RWPE2 (cell line): ENCODE measurements at regions not wholly inside any gene's neighbourhood (a gene's known extent, or its start where the extent isn't known, plus 50 kb on each side); places are given as distances from the start of the nearest gene placed in this dataset.

Source experiments
- ATAC-seq: fragments of 200-7000 bp; cut with Tn5 transposase; 3 replicates; pipeline ENCODE4 v1.9.1; 2021; ENCODE audit warnings: low read depth
- DNase-seq: peaks from one replicate; pipeline ENCODE4 v3.0.0-alpha.2; 2020; ENCODE audit warnings: low spot score
- H3K27ac ChIP-seq: fragments of 450-650 bp; 2 replicates; pipeline ENCODE4 v1.5.1; 2017; ENCODE audit warnings: mild to moderate bottlenecking; ENCODE audit not compliant: poor library complexity, severe bottlenecking
- H3K27me3 ChIP-seq: fragments of 250-450 bp; sonication (Bioruptor Pico); 2 replicates; pipeline ENCODE4 v1.5.1; 2021; ENCODE audit warnings: mild to moderate bottlenecking, moderate library complexity; ENCODE audit not compliant: insufficient read depth, poor library complexity, severe bottlenecking
- H3K36me3 ChIP-seq: fragments of 250-450 bp; sonication (Bioruptor Pico); 2 replicates; pipeline ENCODE4 v1.5.1; 2020; ENCODE audit warnings: low read depth, mild to moderate bottlenecking, moderate library complexity
- H3K4me1 ChIP-seq: fragments of 250-450 bp; sonication (Bioruptor Pico); 2 replicates; pipeline ENCODE4 v1.5.1; 2021; ENCODE audit warnings: mild to moderate bottlenecking, moderate library complexity; ENCODE audit not compliant: insufficient read depth, poor library complexity, severe bottlenecking
- H3K4me3 ChIP-seq: fragments of 250-450 bp; sonication (Bioruptor Pico); 2 replicates; pipeline ENCODE4 v1.5.1; 2021; ENCODE audit warnings: mild to moderate bottlenecking, moderate library complexity; ENCODE audit not compliant: severe bottlenecking
- H3K9me3 ChIP-seq: fragments of 250-450 bp; sonication (Bioruptor Pico); 2 replicates; pipeline ENCODE4 v1.5.1; 2021; ENCODE audit warnings: mild to moderate bottlenecking, moderate library complexity; ENCODE audit not compliant: severe bottlenecking
- TF ChIP-seq, protein P1 (sequence below): fragments of 450-650 bp; IDR thresholded peaks from one replicate; pipeline ENCODE4 v1.5.1; 2017; ENCODE audit warnings: mild to moderate bottlenecking, moderate library complexity; ENCODE audit not compliant: poor library complexity, severe bottlenecking

DNA sequence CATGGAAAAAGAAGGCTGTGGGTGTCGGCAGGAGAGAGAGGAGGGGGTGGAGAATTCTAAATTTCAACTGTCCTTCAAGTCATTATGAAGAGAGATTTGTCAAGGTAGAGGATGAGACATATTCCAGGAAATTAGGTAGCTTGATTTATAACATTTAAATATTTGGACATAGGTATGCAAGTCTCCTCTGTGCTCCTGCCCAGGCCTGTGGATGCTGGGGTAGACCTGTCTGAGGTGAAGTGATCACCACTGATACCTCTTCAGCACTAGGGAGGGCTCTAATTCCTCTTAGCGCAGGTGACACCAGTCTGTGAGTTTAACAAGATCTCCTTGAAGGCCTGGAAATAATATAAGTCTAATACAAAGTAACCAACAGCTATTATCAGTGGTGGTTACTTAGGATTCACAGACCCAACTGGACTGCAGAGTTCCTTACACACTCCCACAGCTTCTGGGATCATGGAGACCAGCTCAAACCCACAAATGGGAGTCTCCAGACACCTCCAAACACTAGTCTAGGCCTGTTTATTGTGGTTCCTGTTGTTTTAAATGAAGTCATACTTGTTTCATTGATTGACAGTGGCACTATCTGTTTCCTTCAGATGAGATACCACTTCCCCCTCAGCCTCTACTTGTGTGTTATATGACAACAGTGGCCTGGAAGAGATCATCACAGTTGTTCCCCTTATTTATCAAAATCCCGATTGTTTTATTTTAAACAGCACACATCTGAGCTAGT, 104.1 kb upstream of the ITPRID2 start:
- Histone ChIP-seq H3K36me3 (no peaks in the 10 kb centered on the region), H3K9me3 (no peaks in the 10 kb centered on the region), H3K27ac (peak overlapping the region; percentile 92), H3K27me3 (no peaks in the 10 kb centered on the region), H3K4me3 (no peak overlapping the region), H3K4me1 (peaks cover 73% of the 10 kb centered on the region)
- DNase-seq, result no peak
- no peak for ATAC-seq
- TF ChIP-seq, protein P1, sequence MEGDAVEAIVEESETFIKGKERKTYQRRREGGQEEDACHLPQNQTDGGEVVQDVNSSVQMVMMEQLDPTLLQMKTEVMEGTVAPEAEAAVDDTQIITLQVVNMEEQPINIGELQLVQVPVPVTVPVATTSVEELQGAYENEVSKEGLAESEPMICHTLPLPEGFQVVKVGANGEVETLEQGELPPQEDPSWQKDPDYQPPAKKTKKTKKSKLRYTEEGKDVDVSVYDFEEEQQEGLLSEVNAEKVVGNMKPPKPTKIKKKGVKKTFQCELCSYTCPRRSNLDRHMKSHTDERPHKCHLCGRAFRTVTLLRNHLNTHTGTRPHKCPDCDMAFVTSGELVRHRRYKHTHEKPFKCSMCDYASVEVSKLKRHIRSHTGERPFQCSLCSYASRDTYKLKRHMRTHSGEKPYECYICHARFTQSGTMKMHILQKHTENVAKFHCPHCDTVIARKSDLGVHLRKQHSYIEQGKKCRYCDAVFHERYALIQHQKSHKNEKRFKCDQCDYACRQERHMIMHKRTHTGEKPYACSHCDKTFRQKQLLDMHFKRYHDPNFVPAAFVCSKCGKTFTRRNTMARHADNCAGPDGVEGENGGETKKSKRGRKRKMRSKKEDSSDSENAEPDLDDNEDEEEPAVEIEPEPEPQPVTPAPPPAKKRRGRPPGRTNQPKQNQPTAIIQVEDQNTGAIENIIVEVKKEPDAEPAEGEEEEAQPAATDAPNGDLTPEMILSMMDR, result no peak

DNA sequence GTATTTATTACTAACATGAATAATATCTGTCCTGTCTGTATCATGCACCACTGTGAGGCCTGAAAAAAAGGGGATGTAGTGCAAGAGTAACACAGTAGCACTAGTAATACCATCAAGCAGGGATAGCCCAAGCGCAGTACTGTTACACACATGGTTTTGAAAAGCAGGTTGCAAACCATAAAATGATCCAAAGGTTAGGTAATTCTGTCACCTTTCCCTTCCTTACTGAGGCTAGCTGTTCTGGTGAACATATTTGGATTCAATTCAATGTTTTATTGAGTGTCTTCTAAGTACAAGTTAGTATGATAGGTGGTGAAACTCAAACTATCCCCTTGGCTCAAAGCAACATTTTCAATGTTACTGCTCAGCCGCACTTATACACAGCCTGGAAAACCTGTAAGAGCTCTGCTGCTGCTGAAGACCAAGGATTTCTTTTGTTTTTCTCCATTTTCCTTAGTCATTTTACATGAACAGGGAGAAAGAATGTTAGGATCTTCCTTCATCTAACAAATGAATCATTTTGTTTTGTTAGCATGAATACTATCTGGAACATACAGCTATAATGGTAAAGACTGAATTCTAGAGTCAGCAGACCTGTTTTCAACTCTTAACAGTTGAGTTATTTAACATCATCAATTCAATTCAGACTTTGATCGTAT, 102.5 kb upstream of the ITPRID2 start:
- ATAC-seq, result no peak
- TF ChIP-seq, protein P1, result no peak
- H3K27me3 ChIP-seq, result no peaks in the 10 kb centered on the region
- no peaks in the 10 kb centered on the region for H3K9me3 ChIP-seq
- peak overlapping the region; percentile 92 for H3K27ac ChIP-seq
- no peak overlapping the region for H3K4me3 ChIP-seq
- H3K4me1 ChIP-seq, result peaks cover 66% of the 10 kb centered on the region
- no peaks in the 10 kb centered on the region for H3K36me3 ChIP-seq
- no peak for DNase-seq

DNA sequence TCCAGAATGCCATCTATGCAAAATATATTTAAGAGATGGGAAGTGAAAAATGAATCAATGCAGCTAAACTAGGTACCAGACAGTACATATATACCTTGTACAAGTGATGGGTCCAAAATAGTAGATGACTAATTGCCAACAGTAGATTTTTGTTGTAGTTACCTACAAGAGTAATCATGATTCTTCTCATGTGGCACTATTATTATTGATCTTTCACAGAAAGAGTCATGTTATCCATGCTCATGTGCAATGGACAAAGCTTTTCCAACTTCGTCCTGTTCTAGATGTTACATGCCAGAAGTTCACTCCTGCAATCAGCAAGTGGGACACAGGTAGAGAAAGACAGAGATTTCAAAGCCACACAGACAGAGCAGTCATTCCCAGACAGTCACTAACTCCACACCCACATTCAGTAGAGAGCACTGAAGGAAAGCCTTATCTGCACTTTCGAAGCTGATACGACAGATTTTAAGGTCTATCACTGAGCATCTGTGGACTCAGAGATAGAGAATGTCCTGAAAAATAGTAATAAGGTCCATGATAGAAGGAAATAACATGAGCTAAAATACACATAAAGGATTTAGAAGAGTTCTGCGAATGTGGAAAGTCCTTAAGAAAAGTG, 101.6 kb upstream of the ITPRID2 start:
- no peak for ATAC-seq

DNA sequence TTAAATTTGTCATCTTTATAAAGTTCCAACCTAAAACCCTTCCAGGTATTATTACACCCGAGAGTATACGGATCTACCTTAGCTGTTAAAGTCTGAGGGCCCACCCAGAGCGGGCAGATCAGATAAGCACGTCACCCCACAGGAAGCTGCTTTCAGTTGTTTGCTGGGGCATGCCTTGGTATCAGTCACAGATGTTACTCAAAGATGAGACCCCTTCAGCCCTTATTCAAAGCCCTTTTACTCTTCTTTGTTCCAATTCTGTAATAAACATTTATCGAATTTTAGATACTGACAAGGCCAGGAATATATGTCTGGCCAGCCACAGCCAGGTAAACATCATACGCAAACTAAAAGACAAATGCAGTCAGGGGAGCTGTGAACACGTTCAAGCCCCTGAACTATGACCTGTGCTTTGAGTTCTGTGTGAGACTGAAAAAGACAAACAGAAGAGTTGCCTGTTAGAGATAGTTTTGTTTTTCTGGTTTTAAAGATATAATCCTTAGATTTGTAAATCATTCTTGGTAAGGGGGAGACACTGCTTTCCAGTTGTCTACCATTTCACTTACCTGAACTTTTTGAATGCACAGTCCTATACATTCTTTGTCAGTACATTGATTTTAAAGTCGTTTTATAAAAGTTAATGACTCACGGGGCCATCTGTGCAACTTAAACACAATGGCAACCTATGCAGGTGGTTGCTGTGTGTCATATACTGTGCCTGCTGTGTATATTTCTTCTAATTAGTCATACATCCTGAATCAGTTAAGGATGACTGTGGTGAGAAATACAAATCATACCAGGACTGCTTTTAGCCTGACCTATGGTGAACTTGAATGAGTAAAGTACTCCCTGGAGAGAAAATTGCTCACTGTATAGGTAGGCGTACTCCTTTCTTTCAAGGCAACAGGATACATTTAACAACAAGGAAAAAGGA, 100.5 kb upstream of the ITPRID2 start:
- TF ChIP-seq, protein P1, result no peak
- no peaks in the 10 kb centered on the region for H3K27me3 ChIP-seq
- H3K9me3 ChIP-seq, result no peaks in the 10 kb centered on the region
- ATAC-seq (peak; percentile 94), DNase-seq (peak; percentile 72)
- peaks cover 48% of the 10 kb centered on the region for H3K4me1 ChIP-seq
- H3K36me3 ChIP-seq, result no peaks in the 10 kb centered on the region
- peak overlapping the region; percentile 92 for H3K27ac ChIP-seq
- no peak overlapping the region for H3K4me3 ChIP-seq

More for the DNA sequence above, 101.6 kb upstream of the ITPRID2 start:
- DNase-seq, result no peak
- H3K27ac ChIP-seq, result peak overlapping the region; percentile 92
- H3K4me1 ChIP-seq, result peaks cover 58% of the 10 kb centered on the region
- TF ChIP-seq, protein P1, result no peak
- no peaks in the 10 kb centered on the region for H3K9me3 ChIP-seq
- H3K27me3 ChIP-seq, result no peaks in the 10 kb centered on the region
- no peaks in the 10 kb centered on the region for H3K36me3 ChIP-seq
- no peak overlapping the region for H3K4me3 ChIP-seq
